ENCODE measurements at regions not wholly inside any gene's neighbourhood (a gene's known extent, or its start where the extent isn't known, plus 50 kb on each side); places are given as distances from the start of the nearest gene placed in this dataset.

- TF ChIP-seq CTCF (IDR thresholded peaks at IDR 0.05; ENCODE audit: low read depth, low read length) (no peak), POLR2A (IDR thresholded peaks at IDR 0.05; ENCODE audit: extremely low read depth, insufficient read length) (no peak), MAX (IDR thresholded peaks at IDR 0.05; ENCODE audit: low read depth, low read length) (no peak)
These were observed 85.3 kb upstream of the VEPH1 start for GRCh38 chr3:157588386-157589060.
